Common myeloid progenitor, CD34-positive (primary cell): ENCODE measurements at regions not wholly inside any gene's neighbourhood (a gene's known extent, or its start where the extent isn't known, plus 50 kb on each side); places are given as distances from the start of the nearest gene placed in this dataset.

Source experiments
- CTCF ChIA-PET: fragments of 350-600 bp; sonication (Branson Sonifier 250); formaldehyde crosslinking; loops from one replicate; lab custom pipeline; 2021; ENCODE audit warnings: antibody characterized with exemption; lab: Charles Lee
- POLR2A ChIA-PET: fragments of 350-600 bp; sonication (Branson Sonifier 250); formaldehyde crosslinking; loops from one replicate; lab custom pipeline; 2021; ENCODE audit warnings: antibody characterized with exemption; lab: Charles Lee
- DNase-seq, 3 donors: peaks; one replicate each; pipeline versions ENCODE4 v3.0.0 to v3.0.0-alpha.2; 2013
- H3K27ac ChIP-seq, 2 experiments: 1 replicate in 1 of 2; 2 replicates in 1 of 2; pipeline ENCODE4 v1.7.0; 2013; ENCODE audit warnings: inconsistent platforms in 2 of 2, low read length in 2 of 2, mild to moderate bottlenecking in 2 of 2, low read depth in 1 of 2, moderate library complexity in 1 of 2; ENCODE audit not compliant: severe bottlenecking in 2 of 2, insufficient read depth in 1 of 2, poor library complexity in 1 of 2
- H3K27me3 ChIP-seq, 5 experiments: replicated peaks in 2 of 5; 1 replicate in 3 of 5; 2 replicates in 2 of 5; pipeline versions ENCODE4 v1.6.1 to v1.7.0; 2013; ENCODE audit warnings: low read length in 4 of 5, mild to moderate bottlenecking in 2 of 5, moderate library complexity in 2 of 5, inconsistent platforms in 1 of 5; ENCODE audit not compliant: insufficient read depth in 5 of 5, control insufficient read depth in 4 of 5
- H3K36me3 ChIP-seq, 4 experiments: 1 replicate in 2 of 4; 2 replicates in 2 of 4; pipeline versions ENCODE4 v1.6.1 to v1.7.0; 2013; ENCODE audit warnings: low read length in 3 of 4, control low read depth in 1 of 4, mild to moderate bottlenecking in 1 of 4; ENCODE audit not compliant: control insufficient read depth in 4 of 4, insufficient read depth in 4 of 4
- H3K4me1 ChIP-seq, 4 experiments: 1 replicate in 3 of 4; 2 replicates in 1 of 4; pipeline versions ENCODE4 v1.6.1 to v1.7.1; 2013; ENCODE audit warnings: low read length in 3 of 4, mild to moderate bottlenecking in 3 of 4, control low read depth in 1 of 4, inconsistent platforms in 1 of 4, moderate library complexity in 1 of 4; ENCODE audit not compliant: control insufficient read depth in 4 of 4, insufficient read depth in 4 of 4; ENCODE audit errors: control extremely low read depth in 1 of 4
- H3K4me3 ChIP-seq, 7 experiments: 1 replicate in 4 of 7; 2 replicates in 3 of 7; pipeline versions ENCODE4 v1.5.1 to v1.7.0; 2013; ENCODE audit warnings: mild to moderate bottlenecking in 7 of 7, low read length in 6 of 7, moderate library complexity in 6 of 7, inconsistent platforms in 2 of 7, low read depth in 2 of 7, control low read depth in 1 of 7; ENCODE audit not compliant: insufficient read depth in 4 of 7, control insufficient read depth in 1 of 7; ENCODE audit errors: extremely low read depth in 1 of 7
- H3K9me3 ChIP-seq, 5 experiments: 1 replicate in 4 of 5; 2 replicates in 1 of 5; pipeline versions ENCODE4 v1.6.1 to v1.7.1; 2013; ENCODE audit warnings: low read length in 4 of 5, mild to moderate bottlenecking in 2 of 5, inconsistent platforms in 1 of 5, low read depth in 1 of 5, moderate library complexity in 1 of 5; ENCODE audit not compliant: control insufficient read depth in 4 of 5, insufficient read depth in 2 of 5; ENCODE audit errors: control extremely low read depth in 1 of 5
- WGBS: methylation state at CpG from one replicate; pipeline ENCODE4 v1.1.5; 2013; ENCODE audit not compliant: insufficient coverage; 5-methylcytosine and 5-hydroxymethylcytosine counted together

DNA sequence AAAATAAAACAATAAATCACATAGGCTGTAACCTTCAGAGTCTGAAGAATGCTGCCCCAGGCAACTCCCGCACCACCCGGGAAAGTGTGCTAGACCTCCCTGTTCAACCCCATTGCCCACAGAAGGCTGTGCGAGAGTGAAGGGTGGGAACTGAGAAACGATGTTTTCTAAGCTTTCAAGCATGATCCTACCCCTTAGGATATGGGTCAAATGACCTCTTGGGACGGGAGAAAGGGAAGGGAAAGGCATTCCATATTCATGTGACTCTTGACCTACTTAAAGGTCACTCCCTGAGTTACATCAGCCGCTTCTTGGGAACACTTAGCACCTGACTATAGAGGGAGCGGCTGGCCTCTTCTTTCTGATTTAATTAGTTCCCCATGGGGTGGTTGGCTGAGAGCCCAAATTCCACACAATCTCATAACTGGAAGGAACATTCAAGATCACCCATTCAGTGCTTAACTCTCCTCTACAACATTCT, 114.7 kb upstream of the SLC24A5 start:
- H3K27ac ChIP-seq = no peak overlapping the region
- ChIA-PET CTCF (no interaction called here), POLR2A (no interaction called here)
- H3K27me3 ChIP-seq = peaks cover 0 to 2% (median 0%) of the 10 kb centered on the region in 5 experiments
- no peaks in the 10 kb centered on the region for H3K36me3 ChIP-seq
- 91% methylated on average over 5 of the region's 7 CpGs for WGBS
- H3K4me3 ChIP-seq = no peak overlapping the region
- no peak for DNase-seq
- H3K4me1 ChIP-seq = peaks cover 0 to 16% (median 1%) of the 10 kb centered on the region in 4 experiments
- no peaks in the 10 kb centered on the region for H3K9me3 ChIP-seq

DNA sequence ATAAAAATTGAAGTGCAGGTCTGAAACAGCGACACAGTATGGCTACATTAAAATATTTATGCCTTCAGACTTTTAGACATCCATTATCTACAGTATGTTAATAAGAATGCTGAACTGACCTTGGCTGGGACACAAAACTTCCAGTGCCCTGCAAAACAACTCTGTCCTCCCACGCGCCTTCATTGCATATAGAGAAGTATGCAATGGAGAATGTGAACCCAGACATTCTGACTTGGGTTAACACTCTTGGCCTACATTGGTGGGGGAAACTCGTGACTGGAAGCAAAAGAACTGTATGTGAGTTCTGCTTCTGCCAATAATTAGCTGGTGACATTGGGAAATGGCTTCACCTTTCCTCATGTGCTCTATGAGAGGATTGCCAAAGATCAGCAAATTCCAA, 110.5 kb upstream of the SLC24A5 start:
- Histone ChIP-seq H3K36me3 (no peaks in the 10 kb centered on the region), H3K4me1 (no peaks in the 10 kb centered on the region), H3K4me3 (no peak overlapping the region), H3K9me3 (no peaks in the 10 kb centered on the region), H3K27ac (no peak overlapping the region), H3K27me3 (peaks cover 0 to 4% (median 0%) of the 10 kb centered on the region in 5 experiments)
- POLR2A ChIA-PET = no interaction called here
- 95% methylated on average over 3 of the region's 4 CpGs for WGBS
- no peak for DNase-seq
- CTCF ChIA-PET = no interaction called here

DNA sequence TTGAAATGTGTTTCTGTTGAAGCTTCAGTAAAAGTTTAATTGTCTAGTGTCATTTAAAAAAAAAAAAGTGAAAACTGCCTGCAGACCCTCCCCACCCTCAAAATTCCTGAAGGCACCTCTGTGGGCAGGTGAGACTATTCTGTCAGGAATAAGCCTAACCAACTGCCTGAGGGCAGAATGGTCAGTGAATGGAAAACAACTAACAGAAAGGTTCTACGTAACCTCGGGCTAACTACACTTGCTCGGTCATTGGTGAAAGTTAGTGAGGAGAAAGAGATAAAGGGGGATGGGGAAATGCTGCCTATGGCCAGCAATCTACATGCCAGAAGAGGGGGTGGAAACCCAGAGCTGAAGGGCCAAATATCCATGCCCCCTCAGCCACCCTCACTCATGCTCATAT, 108.6 kb upstream of the SLC24A5 start:
- no CpG with 5 or more reads among the region's 3 CpGs for WGBS
- no peak for DNase-seq
- Histone ChIP-seq H3K27ac (no peak overlapping the region), H3K4me1 (no peaks in the 10 kb centered on the region), H3K27me3 (peaks cover 0 to 6% (median 0%) of the 10 kb centered on the region in 5 experiments), H3K36me3 (no peaks in the 10 kb centered on the region), H3K9me3 (no peaks in the 10 kb centered on the region), H3K4me3 (no peak overlapping the region)
- ChIA-PET POLR2A (no interaction called here), CTCF (no interaction called here)

DNA sequence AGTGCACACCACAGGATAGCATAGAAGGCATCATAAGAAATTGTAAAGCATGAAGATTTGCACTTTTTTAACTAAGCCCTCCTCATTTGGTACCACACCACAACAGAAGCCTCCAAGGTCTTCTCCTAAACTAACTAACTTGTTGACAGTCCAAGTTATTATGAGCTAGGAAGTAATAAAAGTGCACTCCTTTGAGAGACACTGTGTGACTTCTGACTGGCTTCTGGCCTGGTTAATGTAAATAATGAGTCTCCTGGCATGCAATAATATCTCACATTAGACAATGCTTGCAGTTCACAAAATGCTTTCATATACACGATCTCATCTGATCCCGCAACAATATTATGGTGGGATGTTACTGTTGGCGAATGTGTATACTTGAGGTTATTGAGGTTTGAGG, 103.9 kb upstream of the SLC24A5 start:
- Histone ChIP-seq H3K9me3 (no peaks in the 10 kb centered on the region), H3K4me3 (no peak overlapping the region), H3K4me1 (no peaks in the 10 kb centered on the region), H3K36me3 (no peaks in the 10 kb centered on the region), H3K27ac (no peak overlapping the region), H3K27me3 (peaks cover 0 to 8% (median 0%) of the 10 kb centered on the region in 5 experiments)
- CTCF ChIA-PET = no interaction called here
- POLR2A ChIA-PET = no interaction called here
- no peak for DNase-seq
- no CpG with 5 or more reads among the region's 3 CpGs for WGBS

DNA sequence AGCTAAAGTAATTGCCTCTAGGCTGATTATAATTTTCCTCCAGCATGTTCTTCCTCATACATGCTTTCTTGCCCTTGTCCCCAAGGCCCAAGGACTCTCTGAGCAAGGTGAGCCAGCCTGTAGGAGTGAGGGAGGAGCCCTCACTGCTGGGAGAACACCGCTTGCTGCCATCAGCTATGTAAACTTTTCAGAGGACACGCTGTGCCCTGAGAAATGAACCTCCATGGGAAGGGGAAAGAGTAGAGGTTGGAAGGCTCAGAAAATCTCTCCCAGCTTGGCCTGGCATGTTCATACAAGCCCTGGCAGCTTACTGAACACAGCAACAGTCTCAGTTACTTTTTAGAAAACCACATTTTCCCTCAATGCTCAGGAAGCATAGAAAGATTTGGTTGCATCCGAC, 103.0 kb upstream of the SLC24A5 start:
- H3K27ac ChIP-seq = no peak overlapping the region
- H3K9me3 ChIP-seq = no peaks in the 10 kb centered on the region
- ChIA-PET POLR2A (interaction anchor here (0.6 kb wide), 1 partner anchor 1135 kb away, joined by 3 read pairs; no protein-coding TSS in a partner anchor), CTCF (no interaction called here)
- 93% methylated on average over 2 of the region's 3 CpGs for WGBS
- H3K4me3 ChIP-seq = no peak overlapping the region
- no peaks in the 10 kb centered on the region for H3K4me1 ChIP-seq
- no peaks in the 10 kb centered on the region for H3K36me3 ChIP-seq
- DNase-seq = no peak
- peaks cover 0 to 8% (median 0%) of the 10 kb centered on the region in 5 experiments for H3K27me3 ChIP-seq

DNA sequence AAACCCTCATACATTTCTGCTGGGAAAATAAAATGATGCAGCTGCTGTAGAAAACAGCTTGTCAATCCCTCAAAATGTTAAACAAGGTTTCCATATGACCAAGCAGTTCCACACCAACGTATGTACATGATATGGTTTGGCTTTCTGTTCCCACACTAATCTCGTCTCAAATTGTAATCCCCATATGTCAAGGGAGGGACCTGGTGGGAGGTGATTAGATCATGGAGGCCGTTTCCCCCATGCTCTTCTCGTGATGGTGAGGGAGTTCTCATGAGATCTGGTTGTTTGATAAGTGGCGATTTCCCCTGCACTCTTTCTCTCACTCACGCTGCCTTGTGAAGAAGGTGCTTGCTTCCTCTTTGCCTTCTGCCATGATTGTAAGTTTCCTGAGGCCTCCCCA, 100.6 kb upstream of the SLC24A5 start:
- 40% methylated on average over 1 of the region's 6 CpGs for WGBS
- no peaks in the 10 kb centered on the region for H3K9me3 ChIP-seq
- no peaks in the 10 kb centered on the region for H3K36me3 ChIP-seq
- CTCF ChIA-PET = no interaction called here
- POLR2A ChIA-PET = no interaction called here
- no peaks in the 10 kb centered on the region for H3K4me1 ChIP-seq
- DNase-seq = no peak
- H3K27ac ChIP-seq = no peak overlapping the region
- no peak overlapping the region for H3K4me3 ChIP-seq
- H3K27me3 ChIP-seq = peaks cover 0 to 6% (median 0%) of the 10 kb centered on the region in 5 experiments

DNA sequence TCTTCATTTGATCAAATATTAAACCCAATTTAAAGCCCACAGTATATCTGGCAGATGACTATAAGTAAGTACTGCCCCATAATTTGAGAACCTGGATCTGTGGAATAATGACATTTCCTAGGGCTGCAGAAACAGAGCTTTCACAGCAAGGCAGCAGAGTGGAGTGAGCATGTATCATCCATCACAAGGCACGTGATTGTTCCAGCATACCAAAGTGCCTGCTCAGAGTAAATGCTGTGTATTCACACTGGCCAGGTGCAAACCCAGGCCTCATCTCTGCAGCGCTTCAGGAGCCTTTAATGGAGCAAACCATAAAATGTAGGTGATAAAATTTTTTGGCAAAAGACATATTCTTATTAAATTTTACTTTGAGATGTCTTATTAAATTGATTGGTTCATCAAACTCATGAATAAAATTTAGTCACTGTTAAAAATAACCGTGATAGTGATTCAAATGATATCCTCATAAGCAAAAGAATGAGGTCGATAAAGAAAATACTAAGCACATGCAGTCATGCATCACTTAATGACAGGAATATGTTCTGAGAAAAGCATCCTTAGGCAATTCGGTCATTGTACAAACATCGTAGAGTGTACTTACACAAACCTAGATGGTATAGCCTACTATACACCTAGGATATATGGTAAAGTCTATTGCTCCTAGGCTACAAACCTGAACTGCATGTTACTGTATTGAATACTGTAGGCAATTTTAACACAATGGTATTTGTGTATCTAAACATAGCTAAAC, 99.3 kb upstream of the SLC24A5 start:
- Histone ChIP-seq H3K9me3 (no peaks in the 10 kb centered on the region), H3K27ac (no peak overlapping the region), H3K4me3 (no peak overlapping the region), H3K4me1 (no peaks in the 10 kb centered on the region), H3K36me3 (no peaks in the 10 kb centered on the region), H3K27me3 (peaks cover 0 to 8% (median 0%) of the 10 kb centered on the region in 5 experiments)
- ChIA-PET CTCF (no interaction called here), POLR2A (no interaction called here)
- 100% methylated on average over 1 of the region's 6 CpGs for WGBS
- no peak for DNase-seq
